ENCODE measurements at regions not wholly inside any gene's neighbourhood (a gene's known extent, or its start where the extent isn't known, plus 50 kb on each side); places are given as distances from the start of the nearest gene placed in this dataset.

DNA sequence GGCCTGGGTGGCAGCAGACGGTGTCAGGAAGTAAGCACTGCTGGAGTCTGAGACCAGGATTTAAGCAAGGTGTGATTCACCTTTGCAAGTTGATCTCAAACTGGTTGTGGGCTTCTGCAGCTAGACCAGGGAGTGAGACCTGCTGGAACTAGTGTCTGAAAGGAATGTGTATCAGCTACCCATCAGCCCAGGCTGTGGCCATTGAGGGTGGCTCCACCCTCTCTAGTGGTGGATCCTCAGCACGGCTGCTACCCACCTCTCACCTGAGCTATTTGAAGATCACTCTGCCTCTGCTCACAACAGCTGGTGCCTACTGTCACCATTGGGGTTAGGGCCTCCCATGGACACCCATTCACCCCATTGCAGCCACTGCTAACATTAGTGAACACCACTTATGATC, 140.3 kb upstream of the DCBLD2 start:
- Histone ChIP-seq H3K4me1 (replicated peaks) (no peaks in the 10 kb centered on the region), H3K27me3 (replicated peaks) (no peaks in the 10 kb centered on the region), H3K9me3 (replicated peaks) (no peaks in the 10 kb centered on the region), H3K27ac (no peak overlapping the region), H3K36me3 (no peaks in the 10 kb centered on the region), H3K4me3 (no peak overlapping the region)
- DNase-seq (ENCODE audit: low read depth in 1 of 2, low spot score in 2 of 2), result no peak

DNA sequence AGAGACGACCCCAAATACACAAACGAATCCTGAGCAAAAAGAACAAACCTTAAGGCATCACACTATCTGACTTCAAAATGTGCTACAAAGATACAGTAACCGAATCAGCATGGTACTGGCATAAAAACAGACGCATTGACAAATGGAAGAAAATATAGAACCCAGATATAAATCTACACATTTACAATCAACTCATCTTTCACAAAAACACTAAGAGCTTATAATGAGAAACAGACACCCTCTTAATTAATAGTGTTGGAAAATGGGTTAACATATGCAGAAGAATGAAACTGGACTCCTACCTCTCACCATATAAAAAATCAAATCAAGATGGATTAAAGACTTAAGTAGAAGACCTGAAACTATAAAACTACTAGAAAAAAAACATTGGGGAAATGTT, 130.3 kb upstream of the DCBLD2 start:
- H3K9me3 ChIP-seq (replicated peaks), result no peaks in the 10 kb centered on the region
- no peak overlapping the region for H3K27ac ChIP-seq
- DNase-seq (ENCODE audit: low read depth in 1 of 2, low spot score in 2 of 2), result no peak
- H3K27me3 ChIP-seq (replicated peaks), result no peaks in the 10 kb centered on the region
- H3K4me3 ChIP-seq, result no peak overlapping the region
- no peaks in the 10 kb centered on the region for H3K4me1 ChIP-seq (replicated peaks)
- no peaks in the 10 kb centered on the region for H3K36me3 ChIP-seq

DNA sequence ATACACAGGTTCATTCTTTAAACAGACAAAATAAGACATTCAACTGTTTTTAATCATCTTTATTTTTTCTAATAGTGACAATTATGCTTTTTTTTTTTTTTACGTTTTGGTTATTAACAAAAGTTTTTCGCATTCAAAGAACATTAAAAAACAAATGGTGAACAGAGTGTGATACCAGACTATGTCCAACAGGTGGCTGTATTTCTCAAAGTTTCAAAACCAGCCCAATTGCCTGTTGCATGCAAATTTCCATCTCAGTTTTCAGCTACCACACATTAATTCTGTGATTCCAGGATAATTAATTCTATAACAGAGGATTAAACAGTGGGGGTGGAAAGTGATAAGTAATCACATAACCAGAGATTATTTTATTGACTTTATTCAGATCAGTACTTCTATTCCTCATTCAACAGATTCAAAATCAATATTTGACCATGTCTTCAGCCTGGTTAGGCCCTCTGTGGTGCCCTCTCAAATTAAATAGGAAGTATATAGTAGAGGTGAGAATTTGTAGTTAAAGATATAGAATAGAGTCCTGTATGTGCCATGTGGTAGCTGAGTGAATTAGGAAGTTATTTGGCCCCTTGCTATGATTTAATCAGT, 122.2 kb upstream of the DCBLD2 start:
- Histone ChIP-seq H3K4me1 (replicated peaks) (no peaks in the 10 kb centered on the region), H3K36me3 (no peaks in the 10 kb centered on the region), H3K4me3 (no peak overlapping the region), H3K27me3 (replicated peaks) (no peaks in the 10 kb centered on the region), H3K27ac (no peak overlapping the region), H3K9me3 (replicated peaks) (no peaks in the 10 kb centered on the region)
- DNase-seq (ENCODE audit: low read depth in 1 of 2, low spot score in 2 of 2), result peak in 1 of 2 experiments; percentile 15

DNA sequence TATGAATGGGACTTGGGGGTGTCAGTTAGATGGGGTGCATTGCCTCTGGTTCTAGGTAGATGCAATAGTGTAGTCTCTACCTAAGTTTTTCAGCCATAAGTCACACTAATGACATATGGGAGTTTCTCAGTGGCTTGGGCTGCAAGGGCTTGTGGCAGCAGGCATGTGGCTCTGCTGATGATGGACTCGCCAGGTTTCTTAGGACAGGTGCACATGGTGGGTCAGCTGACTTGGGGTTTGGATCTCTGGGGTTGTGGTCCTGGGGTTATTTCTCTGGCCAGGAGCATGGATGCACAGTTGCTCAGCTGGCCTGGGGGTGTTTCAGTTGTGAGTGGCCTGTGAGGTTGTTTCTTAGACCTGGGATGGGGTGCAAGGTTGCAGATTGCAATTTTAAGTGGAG, 120.0 kb upstream of the DCBLD2 start:
- Histone ChIP-seq H3K27ac (no peak overlapping the region), H3K9me3 (replicated peaks) (no peaks in the 10 kb centered on the region), H3K4me1 (replicated peaks) (no peaks in the 10 kb centered on the region), H3K4me3 (no peak overlapping the region), H3K36me3 (no peaks in the 10 kb centered on the region), H3K27me3 (replicated peaks) (no peaks in the 10 kb centered on the region)
- DNase-seq (ENCODE audit: low read depth in 1 of 2, low spot score in 2 of 2), result no peak

DNA sequence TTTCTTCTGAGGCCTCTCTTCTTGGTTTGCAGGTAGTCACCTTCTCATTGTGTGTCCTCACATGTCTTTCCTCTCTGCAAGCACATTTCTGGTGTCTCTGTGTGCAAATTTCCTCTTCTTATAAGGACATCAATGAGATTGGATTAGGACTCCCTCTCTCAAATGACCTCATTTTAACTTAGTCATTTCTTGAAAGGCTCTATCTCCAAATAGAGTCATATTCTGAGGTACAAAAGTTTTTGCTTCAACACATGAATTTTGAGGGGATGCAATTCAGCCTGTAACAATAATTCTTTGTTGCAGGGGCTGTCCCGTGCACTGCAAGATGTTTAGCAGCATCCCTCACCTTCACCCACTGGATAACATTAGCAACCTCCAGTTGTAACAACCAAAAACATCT, 115.0 kb upstream of the DCBLD2 start:
- no peaks in the 10 kb centered on the region for H3K4me1 ChIP-seq (replicated peaks)
- no peaks in the 10 kb centered on the region for H3K27me3 ChIP-seq (replicated peaks)
- no peak for DNase-seq (ENCODE audit: low read depth in 1 of 2, low spot score in 2 of 2)
- no peaks in the 10 kb centered on the region for H3K9me3 ChIP-seq (replicated peaks)
- H3K27ac ChIP-seq, result no peak overlapping the region
- no peak overlapping the region for H3K4me3 ChIP-seq
- no peaks in the 10 kb centered on the region for H3K36me3 ChIP-seq

DNA sequence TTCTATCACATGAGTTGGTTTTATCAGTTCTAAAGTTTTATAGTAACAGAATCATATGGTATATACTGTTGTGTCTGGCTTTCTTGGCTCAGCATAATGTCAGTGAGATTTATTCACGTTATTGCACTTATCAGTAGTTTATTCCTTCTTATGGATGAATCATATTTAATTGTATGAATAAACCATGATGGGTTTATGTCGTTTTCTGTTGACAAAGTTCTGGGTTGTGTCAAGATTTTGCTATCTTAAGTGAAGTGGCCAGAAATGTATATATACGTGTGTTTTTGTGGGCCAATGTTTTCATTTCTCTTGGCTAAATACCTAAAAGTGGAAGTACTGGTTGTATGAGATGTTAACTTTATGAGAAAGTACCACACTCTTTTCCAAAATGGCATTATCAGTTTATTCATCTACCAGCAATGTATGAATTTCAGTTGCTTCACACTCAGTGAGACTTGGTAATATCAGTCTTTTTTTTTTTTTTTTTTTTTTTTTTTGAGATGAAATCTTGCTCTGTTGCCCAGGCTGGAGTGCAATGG, 112.4 kb upstream of the DCBLD2 start:
- Histone ChIP-seq H3K36me3 (no peaks in the 10 kb centered on the region), H3K27ac (no peak overlapping the region), H3K9me3 (replicated peaks) (no peaks in the 10 kb centered on the region), H3K4me1 (replicated peaks) (no peaks in the 10 kb centered on the region), H3K27me3 (replicated peaks) (no peaks in the 10 kb centered on the region), H3K4me3 (no peak overlapping the region)
- no peak for DNase-seq (ENCODE audit: low read depth in 1 of 2, low spot score in 2 of 2)

DNA sequence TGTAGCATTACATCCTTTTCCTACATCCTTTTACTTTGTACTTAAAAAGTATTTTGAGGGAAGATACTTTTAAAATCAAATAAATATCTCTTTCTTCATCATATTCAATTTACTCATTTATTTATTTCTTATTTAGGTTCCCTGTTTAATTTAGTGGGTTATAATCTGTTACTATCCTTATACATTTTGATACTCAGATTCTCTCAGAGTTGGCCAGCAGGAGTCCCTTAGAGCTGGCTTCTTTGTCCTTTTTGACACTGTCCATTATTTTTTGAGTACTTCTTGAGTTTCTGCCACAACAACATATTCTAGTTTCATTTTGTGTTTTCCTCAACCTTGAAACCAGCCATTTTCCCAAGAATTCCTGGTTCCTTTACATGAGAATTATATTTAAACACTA, 111.6 kb upstream of the DCBLD2 start:
- no peak for DNase-seq (ENCODE audit: low read depth in 1 of 2, low spot score in 2 of 2)
- H3K4me3 ChIP-seq, result no peak overlapping the region
- H3K4me1 ChIP-seq (replicated peaks), result no peaks in the 10 kb centered on the region
- H3K9me3 ChIP-seq (replicated peaks), result no peaks in the 10 kb centered on the region
- no peaks in the 10 kb centered on the region for H3K27me3 ChIP-seq (replicated peaks)
- no peak overlapping the region for H3K27ac ChIP-seq
- no peaks in the 10 kb centered on the region for H3K36me3 ChIP-seq

DNA sequence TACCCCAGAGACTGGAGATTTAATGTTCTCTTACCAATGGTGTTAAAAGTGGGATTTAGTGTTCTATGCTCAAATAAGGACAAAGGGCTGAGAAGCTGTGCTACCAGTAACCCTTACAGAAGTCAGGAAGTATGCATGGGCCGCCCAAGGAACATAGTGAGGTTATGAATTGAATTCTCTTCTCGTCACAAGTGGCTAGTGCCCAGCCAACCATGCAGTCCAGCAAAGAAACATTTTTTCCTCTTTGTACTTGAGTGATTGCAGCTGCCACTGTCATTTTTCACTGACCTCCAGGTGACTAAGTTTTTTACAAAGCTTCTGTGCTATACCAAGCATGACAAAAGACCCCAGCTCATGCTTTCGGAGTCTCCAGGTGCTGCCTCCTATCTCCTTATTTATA, 110.6 kb upstream of the DCBLD2 start:
- H3K27me3 ChIP-seq (replicated peaks), result no peaks in the 10 kb centered on the region
- no peak overlapping the region for H3K27ac ChIP-seq
- no peak overlapping the region for H3K4me3 ChIP-seq
- DNase-seq (ENCODE audit: low read depth in 1 of 2, low spot score in 2 of 2), result no peak
- H3K9me3 ChIP-seq (replicated peaks), result no peaks in the 10 kb centered on the region
- H3K4me1 ChIP-seq (replicated peaks), result no peaks in the 10 kb centered on the region
- H3K36me3 ChIP-seq, result no peaks in the 10 kb centered on the region

DNA sequence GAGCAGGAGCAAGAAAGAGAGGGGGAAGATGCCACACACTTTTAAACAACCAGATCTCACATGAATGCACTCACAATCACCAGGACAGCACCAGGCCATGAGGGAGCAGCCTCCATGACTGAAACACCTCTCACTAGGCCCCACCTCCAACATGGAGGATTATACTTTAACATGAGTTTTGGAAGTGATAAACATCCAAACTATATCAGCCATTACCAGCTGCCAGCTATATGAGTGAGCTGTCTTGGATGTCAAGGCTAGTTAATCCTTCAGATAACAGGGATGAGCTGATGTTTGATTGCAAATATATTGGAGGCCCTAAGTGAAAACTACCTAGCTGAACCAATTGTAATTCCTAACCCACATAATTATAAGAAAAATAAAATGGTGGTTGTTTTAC, 108.4 kb upstream of the DCBLD2 start:
- H3K9me3 ChIP-seq (replicated peaks), result no peaks in the 10 kb centered on the region
- DNase-seq (ENCODE audit: low read depth in 1 of 2, low spot score in 2 of 2), result no peak
- H3K27ac ChIP-seq, result no peak overlapping the region
- no peaks in the 10 kb centered on the region for H3K4me1 ChIP-seq (replicated peaks)
- no peak overlapping the region for H3K4me3 ChIP-seq
- no peaks in the 10 kb centered on the region for H3K27me3 ChIP-seq (replicated peaks)
- H3K36me3 ChIP-seq, result no peaks in the 10 kb centered on the region

DNA sequence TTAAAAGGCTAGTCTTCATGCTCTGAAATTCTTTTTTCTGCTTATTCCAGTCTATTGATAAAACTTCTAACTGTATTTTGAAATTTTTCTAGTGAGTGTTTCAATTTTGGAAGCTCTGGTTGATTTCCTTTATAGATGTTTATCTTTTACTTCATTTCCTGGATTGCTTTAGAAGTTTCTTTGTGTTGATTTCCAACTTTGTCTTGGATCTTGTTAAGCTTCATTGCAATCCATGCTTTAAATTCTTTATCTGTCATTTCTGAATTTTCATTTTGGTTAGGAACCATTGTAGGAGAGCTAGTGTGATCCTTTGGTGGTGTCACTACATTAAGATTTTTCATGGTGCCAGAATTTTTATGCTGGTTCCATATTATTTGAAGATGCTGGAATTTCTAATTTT, 105.2 kb upstream of the DCBLD2 start:
- H3K36me3 ChIP-seq, result no peaks in the 10 kb centered on the region
- no peaks in the 10 kb centered on the region for H3K9me3 ChIP-seq (replicated peaks)
- no peak for DNase-seq (ENCODE audit: low read depth in 1 of 2, low spot score in 2 of 2)

DNA sequence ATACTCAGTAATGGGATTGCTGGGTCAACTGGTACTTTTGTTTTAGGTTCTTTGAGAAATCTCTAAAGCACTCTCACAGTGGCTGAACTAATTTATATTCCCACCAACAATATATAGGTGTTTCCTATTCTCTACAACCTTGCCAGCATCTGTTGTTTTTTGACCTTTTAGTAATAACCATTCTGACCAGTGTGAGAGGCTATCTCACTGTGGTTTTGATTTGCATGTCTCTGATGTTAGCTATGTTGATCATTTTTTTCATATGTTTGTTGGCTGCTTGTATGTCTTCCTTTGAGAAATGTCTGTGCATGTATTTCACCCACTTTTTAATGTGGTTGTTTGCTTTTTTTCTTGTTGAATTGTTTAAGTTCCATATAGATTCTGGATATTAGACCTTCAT, 98.2 kb upstream of the DCBLD2 start:
- Histone ChIP-seq H3K4me3 (no peak overlapping the region), H3K36me3 (no peaks in the 10 kb centered on the region), H3K9me3 (replicated peaks) (no peaks in the 10 kb centered on the region), H3K27ac (no peak overlapping the region), H3K4me1 (replicated peaks) (no peaks in the 10 kb centered on the region), H3K27me3 (replicated peaks) (no peaks in the 10 kb centered on the region)
- no peak for DNase-seq (ENCODE audit: low read depth in 1 of 2, low spot score in 2 of 2)

More for the DNA sequence above, 105.2 kb upstream of the DCBLD2 start:
- no peaks in the 10 kb centered on the region for H3K27me3 ChIP-seq (replicated peaks)
- no peaks in the 10 kb centered on the region for H3K4me1 ChIP-seq (replicated peaks)
- H3K27ac ChIP-seq, result no peak overlapping the region
- no peak overlapping the region for H3K4me3 ChIP-seq

DNA sequence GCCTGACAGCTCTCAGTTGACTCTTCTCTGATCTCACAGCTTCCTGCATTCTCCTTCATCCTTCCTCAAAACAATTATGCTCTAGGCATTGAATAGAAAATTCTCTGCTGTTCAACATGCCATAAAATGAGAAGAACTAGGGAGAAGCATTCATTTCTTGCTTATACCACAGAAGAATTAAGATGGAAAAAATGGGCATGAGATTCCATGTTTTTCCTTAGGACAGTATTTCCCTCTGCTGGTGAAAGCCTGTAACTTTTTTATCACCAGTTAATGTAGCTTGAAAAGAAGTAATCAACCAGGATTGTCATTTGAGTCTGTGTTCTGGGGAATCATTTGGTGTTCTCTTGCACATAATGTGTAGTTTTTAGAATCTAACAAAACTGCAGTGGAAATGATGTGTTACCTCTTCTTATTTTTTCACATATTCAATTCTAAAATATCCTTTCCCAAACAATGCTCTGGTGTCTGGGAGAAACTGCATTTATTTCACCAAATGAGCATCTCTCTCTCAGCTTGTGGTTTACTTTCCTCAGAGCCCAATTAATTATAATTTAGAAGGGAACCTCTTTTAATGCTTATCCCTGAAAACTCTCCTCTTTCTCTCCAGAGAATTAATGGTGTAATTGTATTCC, 92.8 kb upstream of the DCBLD2 start:
- Histone ChIP-seq H3K9me3 (replicated peaks) (no peaks in the 10 kb centered on the region), H3K27me3 (replicated peaks) (no peaks in the 10 kb centered on the region), H3K36me3 (no peaks in the 10 kb centered on the region), H3K27ac (no peak overlapping the region), H3K4me1 (replicated peaks) (no peaks in the 10 kb centered on the region), H3K4me3 (no peak overlapping the region)
- DNase-seq (ENCODE audit: low read depth in 1 of 2, low spot score in 2 of 2), result peak in 1 of 2 experiments; percentile 47

DNA sequence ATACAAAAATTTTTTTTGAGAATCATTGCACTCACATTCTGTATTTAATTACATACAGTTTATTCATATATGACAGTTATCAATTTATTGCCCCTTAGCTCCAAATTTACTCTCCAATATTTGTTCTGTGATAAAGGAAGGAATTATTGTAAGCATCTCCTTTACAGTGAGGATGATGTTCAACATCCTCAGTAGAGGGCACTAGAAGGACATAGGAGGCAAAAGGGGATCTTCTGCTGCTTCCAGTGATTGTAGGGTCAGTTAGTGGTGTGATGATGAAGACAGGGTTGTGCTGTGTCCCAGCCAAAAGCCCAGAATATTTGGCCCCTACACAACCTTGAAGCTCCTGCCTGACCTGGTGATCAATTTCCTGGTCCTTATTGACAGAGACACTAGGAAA, 89.9 kb upstream of the DCBLD2 start:
- Histone ChIP-seq H3K27me3 (replicated peaks) (no peaks in the 10 kb centered on the region), H3K4me3 (no peak overlapping the region), H3K36me3 (no peaks in the 10 kb centered on the region), H3K4me1 (replicated peaks) (no peaks in the 10 kb centered on the region), H3K27ac (no peak overlapping the region), H3K9me3 (replicated peaks) (no peaks in the 10 kb centered on the region)
- DNase-seq (ENCODE audit: low read depth in 1 of 2, low spot score in 2 of 2), result no peak

DNA sequence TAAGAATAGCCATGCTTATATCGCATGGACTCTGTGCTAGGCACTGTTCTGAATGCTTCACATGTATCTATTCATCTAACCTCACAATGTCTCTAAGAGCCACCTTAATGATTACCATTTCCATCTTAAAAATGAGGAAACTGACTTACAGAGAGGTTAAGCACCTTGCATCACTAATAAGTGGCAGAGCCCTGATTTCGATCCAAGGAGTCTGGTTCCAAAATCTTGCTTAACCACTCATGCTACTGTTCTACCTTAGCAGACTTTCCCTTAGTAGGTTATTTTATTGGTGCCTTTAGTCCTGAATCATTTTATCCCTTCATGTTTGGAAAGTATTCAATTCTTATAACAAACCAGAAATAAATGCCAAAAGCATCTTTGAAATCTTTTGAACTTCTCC, 89.2 kb upstream of the DCBLD2 start:
- Histone ChIP-seq H3K36me3 (no peaks in the 10 kb centered on the region), H3K27ac (no peak overlapping the region), H3K9me3 (replicated peaks) (no peaks in the 10 kb centered on the region), H3K27me3 (replicated peaks) (no peaks in the 10 kb centered on the region), H3K4me3 (no peak overlapping the region), H3K4me1 (replicated peaks) (peaks cover 6% of the 10 kb centered on the region)
- DNase-seq (ENCODE audit: low read depth in 1 of 2, low spot score in 2 of 2), result no peak

DNA sequence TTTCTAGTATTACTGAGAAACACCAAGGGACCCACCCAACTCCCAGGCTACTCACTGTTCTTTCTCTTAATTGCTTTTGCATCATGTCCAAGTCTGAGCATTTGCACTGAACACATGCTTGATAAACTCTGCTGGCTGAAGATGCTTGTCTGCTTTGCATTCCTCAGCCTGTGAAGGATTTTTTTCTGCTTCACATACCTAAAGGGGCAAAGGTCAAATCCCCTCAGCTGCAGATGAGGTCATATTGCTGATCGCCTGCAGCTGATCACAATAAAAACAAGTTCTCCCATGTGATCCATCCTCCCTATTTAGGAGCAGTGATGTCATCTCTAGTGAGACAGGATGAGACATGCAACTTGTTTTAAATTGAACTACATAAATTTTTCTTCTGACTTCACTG, 84.6 kb upstream of the DCBLD2 start:
- H3K36me3 ChIP-seq, result no peaks in the 10 kb centered on the region
- DNase-seq (ENCODE audit: low read depth in 1 of 2, low spot score in 2 of 2), result peak in 1 of 2 experiments; percentile 30
- H3K27me3 ChIP-seq (replicated peaks), result no peaks in the 10 kb centered on the region
- no peak overlapping the region for H3K4me3 ChIP-seq
- no peaks in the 10 kb centered on the region for H3K9me3 ChIP-seq (replicated peaks)
- H3K27ac ChIP-seq, result no peak overlapping the region
- peaks cover 24% of the 10 kb centered on the region for H3K4me1 ChIP-seq (replicated peaks)

All from SJSA1 (cell line).